Suppressor macrophage (primary cell): ENCODE measurements at regions not wholly inside any gene's neighbourhood (a gene's known extent, or its start where the extent isn't known, plus 50 kb on each side); places are given as distances from the start of the nearest gene placed in this dataset.

Experiments used
- DNase-seq, 4 experiments: peaks; one replicate each; pipeline ENCODE4 v3.0.0-alpha.2; 2020 to 2022

DNA sequence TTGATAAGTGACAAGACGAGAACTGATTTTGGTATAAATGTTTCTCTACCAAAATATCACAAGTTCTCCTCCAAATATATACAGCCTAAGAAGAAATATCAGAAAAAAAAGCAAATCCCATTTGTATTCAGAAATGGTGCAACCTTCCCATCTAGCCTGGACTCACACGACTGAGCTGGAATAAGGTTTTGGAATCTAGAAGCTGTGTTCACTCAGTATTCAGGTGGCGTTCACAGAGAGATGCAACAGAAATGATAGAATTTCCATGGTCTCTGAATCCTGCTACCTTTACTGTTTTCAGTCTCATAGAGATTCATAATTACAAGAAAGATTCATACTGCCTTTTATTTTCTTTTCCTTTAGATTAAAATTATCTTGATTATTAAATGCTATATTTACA is 347.2 kb upstream of the TRIB2 start:
- no peak for DNase-seq

DNA sequence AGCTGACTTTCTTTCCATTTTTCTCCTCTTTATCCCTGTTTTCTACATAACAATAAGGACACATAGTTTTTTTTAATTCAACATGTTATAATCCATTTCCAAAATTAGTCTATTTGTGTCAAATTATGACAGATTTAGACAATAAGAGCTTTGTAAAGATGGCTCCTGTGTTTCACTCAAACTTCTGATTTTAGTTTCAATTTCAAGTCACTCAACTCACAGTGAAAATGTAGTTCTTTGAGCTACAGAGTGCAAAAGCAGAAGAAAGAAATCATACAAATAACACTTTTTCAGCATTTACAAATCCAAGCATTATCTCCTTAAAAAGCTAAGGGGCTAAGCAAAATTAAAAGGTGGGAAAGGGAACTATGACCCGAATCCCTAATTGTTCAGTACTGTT is 340.7 kb upstream of the TRIB2 start:
- DNase-seq, result no peak

GRCh38 chr2:12379143-12379542 is 337.6 kb upstream of the TRIB2 start:
- no peak for DNase-seq

DNA sequence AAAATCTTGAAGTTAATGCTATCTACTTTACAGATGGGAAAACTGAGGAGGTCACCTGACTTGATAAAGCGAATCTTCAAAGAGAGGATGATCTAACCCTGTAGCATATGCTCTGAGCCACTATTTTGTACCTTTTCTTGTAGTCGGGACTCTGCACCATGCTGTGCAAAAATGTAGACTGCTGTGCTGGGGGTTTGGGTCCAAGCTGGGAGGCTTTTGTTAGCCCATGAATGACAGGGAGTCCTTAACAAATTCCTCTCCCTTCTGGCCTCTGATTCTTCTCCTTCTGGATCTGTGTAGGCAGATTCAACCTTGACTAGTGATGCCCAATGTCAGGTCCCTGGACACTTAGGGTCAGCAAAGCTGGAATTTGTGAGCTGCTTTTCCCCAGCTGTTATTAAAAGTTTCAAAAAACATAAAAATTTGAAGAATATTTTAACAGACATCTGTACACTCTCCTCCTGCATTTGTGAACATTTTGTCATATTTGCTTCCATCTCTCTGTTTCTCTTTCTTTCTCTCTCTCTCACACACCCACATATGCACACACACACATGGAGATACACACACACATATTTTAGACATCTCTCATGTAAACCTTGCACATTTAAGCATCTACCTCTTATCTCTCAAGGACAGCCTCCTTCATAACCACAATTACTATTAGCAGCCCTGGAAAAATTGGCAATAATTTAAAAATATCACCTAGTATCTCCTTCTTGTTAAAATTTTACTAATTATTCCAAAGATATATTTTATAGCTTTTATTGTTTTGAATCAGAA is 335.0 kb upstream of the TRIB2 start:
- DNase-seq, result no peak

- no peak for DNase-seq
Measured at GRCh38 chr2:12382366-12382765, 334.4 kb upstream of the TRIB2 start.

GRCh38 chr2:12389344-12390045 is 327.2 kb upstream of the TRIB2 start:
- DNase-seq, result no peak

- no peak for DNase-seq
Measured at GRCh38 chr2:12391116-12391515, 325.6 kb upstream of the TRIB2 start.

- DNase-seq, result no peak
Measured at GRCh38 chr2:12396699-12397098, 320.0 kb upstream of the TRIB2 start.

DNA sequence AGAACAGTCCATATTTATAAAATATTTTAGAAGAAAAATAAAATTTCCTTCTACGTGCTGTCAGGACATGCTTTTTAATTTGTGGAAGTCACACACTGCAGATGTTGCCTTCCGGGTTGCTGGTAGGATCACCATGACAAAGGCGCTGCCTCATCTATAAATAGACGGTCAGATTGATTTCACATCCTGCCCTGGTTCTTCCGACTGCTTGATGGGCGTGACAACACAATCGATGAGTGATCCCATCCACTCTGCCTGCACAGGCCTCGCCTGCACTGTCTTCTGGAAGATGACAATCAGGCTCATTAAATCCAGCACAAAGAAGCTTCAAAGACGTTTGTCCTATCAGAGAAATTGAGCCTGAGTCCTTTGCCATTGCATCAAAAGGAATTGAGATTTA is 318.9 kb upstream of the TRIB2 start:
- peak; percentile 10 to 52 (median 37) for DNase-seq

DNA sequence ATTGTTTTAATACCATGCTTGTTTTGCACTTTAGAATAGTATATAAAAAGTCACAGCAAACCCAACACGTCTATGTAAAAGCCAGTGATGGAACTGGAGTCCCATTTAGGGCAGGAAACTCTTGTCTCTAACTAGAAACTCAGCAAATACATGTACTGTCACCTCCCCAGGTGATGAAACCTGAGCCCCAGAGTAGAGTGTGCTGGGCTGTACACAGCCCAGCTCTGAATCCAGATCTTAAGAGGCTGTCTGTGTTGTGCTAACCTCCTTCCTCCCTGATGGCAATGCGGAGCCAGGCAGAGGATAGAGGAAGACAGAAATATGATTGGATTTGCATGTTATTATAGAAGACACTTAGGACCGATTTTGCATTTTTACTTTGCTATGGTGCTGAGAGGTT is 317.5 kb upstream of the TRIB2 start:
- no peak for DNase-seq

GRCh38 chr2:12400543-12400942 is 316.2 kb upstream of the TRIB2 start:
- DNase-seq, result no peak

DNA sequence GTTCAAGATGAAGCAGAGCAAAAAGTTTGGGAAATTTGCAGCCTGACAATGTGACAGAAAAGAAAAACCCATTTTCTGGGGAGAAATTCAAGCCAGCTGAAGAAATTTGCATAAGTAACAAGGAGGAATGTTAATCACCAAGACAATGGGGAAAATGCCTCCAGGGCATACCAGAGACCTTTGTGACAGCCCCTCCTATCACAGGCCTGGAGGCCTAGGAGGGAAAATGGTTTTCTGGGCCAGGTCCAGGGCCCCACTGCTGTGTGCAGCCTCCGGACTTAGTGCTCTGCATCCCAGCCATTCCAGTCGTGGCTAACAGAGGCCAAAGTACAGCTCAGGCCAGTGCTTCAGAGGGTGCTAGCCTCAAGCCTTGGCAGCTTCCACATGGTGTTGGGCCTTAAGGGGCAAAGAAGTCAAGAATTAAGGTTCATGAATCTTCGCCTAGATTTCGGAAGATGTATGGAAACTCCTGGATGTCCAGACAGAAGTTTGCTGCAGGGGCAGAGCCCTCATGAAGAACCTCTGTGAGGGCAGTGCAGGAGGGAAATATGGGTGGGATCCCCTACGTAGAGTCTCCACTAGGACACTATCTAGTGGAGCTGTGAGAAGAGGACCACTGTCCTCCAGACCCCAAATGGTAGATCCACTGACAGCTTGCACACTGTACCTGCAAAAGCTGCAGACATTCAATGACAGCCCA is 314.1 kb upstream of the TRIB2 start:
- DNase-seq, result no peak

- no peak for DNase-seq
Measured at GRCh38 chr2:12404497-12404896, 312.2 kb upstream of the TRIB2 start.

GRCh38 chr2:12407160-12407559 is 309.6 kb upstream of the TRIB2 start:
- DNase-seq, result no peak

DNA sequence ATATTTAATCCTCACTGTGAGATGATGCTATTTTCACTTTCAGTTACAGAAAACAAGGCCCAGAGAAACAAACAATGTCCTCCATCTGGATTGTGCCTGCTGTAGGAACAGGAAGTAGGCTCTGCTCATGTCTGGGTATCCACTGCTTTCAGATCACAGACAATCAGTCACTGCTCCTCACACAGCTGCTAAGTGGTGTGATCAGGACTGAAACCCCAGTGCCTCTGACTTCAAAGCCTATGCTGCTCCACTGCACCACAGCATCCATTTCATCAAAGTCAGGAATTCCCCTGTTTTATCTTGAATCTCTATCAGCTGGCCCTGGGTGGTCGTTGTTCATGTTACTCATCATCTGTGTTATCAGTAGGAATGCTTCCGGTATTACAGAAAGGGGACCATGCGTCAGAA is 303.8 kb upstream of the TRIB2 start:
- no peak for DNase-seq

DNA sequence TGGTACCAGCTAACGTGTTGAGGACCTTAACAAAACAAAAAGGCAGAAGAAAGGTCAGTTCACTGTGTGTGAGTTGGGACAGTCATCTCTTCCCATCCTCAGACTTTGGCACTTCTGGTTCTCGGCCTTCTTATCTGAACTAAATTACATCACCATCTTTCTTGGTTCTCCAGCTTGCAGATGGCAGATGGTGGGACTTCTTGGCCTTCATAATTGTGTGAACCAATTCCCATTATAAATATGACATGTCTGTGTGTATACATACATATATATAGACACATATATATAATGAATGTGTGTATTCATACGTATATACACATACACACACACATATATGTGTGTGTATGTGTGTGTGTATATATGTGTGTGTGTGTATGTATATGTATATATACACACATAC is 301.2 kb upstream of the TRIB2 start:
- DNase-seq, result no peak

- peak; percentile 36 to 70 (median 64) for DNase-seq
Measured at GRCh38 chr2:12416600-12416999, 300.1 kb upstream of the TRIB2 start.

GRCh38 chr2:12417786-12418185 is 298.9 kb upstream of the TRIB2 start:
- no peak for DNase-seq

DNA sequence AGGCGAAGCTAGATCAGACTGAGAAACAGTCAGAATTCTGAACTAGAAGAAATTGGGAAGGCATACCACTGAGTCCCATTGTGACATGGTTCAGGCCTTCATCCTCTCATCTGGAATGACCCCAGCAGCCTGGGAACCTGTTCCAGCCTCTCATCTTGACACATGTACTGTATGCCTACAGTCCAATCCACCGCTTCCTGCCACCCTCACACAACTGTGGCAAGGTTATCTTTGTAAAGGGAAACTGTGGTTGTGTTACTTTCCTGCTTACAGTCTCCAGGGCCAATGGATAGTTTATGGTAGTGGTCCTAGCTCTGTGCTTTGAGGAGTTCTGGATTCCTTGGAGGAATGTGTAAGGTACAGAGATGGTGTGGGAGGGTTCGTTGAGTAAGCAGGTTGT is 296.9 kb upstream of the TRIB2 start:
- no peak for DNase-seq

GRCh38 chr2:12421046-12421445 is 295.7 kb upstream of the TRIB2 start:
- no peak for DNase-seq

DNA sequence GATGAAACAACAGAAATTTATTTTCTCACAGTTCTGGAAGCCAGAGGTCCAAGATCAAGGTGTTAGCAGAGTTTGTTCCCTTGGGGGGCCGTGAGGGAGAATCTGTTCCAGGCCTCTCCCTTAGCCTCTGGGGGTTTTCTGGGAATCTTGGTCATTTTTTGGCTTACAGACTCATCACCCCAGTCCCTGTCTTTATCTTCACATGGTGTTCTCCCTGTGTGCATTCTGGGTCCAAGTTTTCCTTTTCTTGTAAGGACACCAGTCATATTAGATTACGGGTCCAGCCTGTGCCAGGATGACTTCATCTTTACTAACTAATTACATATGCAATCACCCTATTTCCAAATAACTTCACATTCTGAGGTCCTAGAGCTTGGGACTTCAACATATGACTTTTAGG is 292.5 kb upstream of the TRIB2 start:
- DNase-seq, result no peak

- no peak for DNase-seq
Measured at GRCh38 chr2:12424809-12425208, 291.9 kb upstream of the TRIB2 start.

- peak in 1 of 4 experiments; percentile 7 for DNase-seq
Measured at GRCh38 chr2:12428324-12428723, 288.4 kb upstream of the TRIB2 start.

DNA sequence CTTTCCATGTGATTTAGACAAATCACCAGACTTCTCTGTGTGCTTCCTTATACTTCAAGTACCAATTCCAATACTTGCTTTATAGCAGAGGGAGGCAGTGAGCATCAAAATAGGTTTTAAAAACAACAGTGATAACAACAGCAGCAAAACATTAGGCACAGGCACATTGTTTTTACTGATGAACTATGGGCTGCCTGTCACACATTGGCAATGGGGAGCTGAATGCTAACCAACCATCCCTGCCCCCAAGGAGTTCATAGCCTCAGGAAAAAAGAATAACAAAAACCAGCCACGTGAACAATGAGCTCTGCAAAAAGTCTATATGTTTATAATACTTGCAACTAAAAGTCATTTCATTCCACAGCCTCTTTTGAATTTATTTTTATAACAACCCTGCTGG is 287.9 kb upstream of the TRIB2 start:
- no peak for DNase-seq
